Muscle of arm (tissue), 1 donor: ENCODE measurements at regions not wholly inside any gene's neighbourhood (a gene's known extent, or its start where the extent isn't known, plus 50 kb on each side); places are given as distances from the start of the nearest gene placed in this dataset.

Experiments
- DNase-seq: peaks from one replicate; pipeline ENCODE4 v3.0.0-alpha.2; 2013

DNA sequence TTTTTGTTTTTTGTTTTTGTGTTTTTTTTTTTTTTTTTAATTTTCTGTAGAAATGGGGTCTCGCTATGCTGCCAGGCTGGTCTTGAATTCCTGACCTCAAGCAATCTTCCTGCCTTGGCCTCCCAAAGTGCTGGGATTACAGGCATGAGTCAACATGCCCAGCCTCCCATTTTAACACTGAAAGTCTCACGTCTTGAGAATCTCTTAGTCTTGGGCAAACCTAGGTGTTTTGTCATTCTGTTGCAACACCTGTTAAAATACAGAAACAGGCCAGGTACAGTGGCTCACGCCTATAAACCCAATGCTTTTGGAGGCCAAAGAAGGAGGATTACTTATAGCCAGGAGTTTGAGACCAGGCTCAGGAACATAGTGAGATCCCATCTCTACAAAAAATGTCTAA, 599.0 kb downstream of the TLR4 start:
- DNase-seq: no peak

DNA sequence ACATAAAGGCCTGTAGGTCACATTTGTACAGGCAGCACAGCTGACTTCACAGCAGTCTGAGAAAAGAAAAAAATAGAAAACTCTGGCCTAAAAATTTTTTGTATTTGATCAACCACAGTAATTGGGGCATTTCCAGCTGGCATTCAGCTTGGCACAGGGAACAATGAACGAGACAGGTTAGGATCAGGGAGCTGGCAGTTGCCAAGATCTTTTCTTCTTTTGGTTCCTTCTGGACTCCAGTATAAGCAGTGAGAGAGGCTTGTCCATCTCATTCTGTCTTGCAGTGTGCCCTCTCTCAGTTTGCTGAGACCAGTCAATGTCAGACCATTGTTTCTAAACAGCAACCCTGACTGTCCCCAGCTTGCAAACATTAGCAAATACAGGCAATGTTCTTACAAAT, 601.1 kb downstream of the TLR4 start:
- no peak for DNase-seq

DNA sequence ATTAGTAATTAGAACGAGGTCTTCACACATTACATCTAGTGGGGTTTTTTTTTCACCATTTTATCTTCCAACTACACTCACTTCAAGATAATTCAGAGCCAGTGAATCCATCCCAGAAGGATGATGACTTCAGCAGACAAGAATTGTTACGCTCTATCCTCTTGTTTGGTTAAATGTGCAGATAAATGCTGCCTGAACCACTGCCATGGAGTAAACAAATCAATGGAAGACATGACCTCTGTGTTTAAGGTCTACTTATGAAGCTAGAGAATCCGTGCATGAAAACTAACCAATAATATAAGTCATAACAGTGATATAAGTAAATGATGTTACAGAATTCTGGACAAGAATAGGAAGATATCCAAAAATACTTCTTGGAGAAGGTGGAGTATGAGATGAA, 602.6 kb downstream of the TLR4 start:
- DNase-seq: no peak

DNA sequence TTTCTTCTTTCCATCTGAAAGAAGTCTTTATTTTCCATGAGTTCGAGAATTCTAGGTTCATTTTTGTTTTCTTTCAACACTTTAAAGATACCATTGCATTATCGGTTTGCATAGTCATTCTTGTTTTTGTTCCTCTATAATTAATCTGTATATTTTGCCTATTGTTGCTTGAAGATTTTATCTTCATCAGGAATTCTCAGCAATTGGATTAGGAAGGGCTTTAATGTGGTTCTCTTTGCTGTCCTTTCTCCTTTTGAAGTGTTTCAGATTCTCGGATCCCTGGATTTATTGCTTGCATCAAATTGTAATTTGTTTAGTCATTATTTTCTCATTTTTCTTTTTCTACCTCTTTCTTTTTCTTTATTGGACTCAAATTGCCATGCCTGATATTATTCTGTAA, 609.8 kb downstream of the TLR4 start:
- no peak for DNase-seq

DNA sequence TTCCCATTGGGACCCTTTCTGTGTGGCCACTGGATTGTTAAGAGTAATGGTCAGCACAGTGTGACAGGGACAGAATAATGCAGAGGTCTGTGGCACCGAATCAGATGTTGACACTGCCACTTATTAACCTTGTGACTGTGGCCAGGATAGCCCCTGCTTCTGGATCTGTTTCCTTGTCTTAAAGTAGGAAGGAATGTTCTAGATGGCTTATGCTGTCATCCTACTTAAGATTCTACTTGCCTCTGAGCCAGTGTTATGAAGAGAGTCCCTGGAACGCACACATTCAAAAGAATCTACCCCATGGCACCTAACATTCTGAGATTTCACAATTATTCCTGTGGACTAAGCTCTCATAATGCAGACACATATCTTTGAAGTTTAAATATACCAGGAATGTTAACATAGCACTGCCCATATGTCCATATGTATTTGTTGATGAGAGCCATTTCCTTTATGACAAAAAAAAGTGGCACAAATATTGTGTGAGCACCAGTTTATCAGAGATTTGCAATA, 612.7 kb downstream of the TLR4 start:
- DNase-seq: no peak

DNA sequence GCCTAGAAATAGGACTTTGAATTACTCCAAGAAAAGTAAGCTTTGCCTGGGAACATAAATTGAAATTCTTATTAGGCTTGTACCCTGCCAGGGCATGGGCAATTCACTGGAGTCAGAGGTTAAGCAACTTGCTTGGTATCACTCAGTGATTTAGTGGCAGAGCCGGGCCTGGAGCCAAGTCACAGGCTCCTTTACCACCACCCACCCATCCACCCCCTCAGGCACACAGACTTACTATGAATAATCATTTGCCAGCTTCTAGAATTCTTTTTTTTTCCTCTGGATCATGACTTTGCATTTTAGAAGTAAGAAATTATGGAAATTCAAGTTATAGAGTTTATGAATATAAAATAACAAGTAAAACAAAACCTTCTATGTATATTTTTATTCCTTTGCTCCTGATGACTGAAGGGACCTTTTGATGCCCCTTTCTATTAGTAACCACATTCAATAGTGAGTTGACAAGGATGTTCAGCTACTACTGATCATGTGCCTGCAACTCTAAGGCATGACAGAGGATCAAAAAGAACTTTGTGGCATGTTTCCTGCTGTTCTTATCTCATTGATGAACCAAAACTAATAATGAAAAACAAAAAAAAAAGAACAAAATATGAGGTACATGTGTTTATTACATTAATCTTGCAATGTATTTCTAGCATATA, 614.7 kb downstream of the TLR4 start:
- no peak for DNase-seq

DNA sequence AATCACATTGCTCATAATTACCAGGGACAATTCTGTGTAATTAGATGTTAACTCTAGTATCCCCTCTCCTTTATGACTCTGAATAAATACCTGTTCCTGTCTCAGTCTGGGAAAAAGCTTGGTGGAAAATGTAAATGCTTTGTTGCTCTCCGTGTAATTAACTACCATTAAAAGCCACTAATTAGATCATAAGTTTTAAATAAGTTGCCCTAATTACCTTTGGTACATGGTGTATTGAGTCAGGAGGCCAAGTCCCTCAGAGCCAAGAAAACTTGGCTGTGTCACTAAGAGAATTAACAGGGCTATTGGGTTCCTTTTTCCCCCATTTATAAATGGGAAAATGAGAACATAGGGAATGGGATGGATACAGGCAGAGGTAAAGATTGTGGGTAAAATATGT, 617.6 kb downstream of the TLR4 start:
- DNase-seq: no peak

DNA sequence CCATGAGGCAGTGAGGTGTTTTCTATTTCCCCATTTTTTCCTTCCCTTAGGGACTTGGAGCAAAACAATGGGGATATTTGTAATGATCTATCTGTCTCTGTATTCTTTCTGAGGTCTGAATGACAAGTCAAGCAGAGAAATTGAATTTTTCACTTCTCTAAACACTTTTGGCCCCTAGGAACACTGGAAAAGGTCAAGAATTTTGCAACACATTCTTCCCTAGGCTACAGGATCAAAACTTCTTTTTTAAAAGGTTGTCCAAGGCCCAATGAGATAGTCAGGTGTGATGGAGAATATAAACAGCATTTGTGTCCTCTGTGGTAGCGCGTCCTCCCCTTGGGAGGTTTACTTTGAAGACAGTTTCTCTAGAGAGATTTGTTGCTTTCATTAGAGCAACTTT, 620.5 kb downstream of the TLR4 start:
- no peak for DNase-seq

DNA sequence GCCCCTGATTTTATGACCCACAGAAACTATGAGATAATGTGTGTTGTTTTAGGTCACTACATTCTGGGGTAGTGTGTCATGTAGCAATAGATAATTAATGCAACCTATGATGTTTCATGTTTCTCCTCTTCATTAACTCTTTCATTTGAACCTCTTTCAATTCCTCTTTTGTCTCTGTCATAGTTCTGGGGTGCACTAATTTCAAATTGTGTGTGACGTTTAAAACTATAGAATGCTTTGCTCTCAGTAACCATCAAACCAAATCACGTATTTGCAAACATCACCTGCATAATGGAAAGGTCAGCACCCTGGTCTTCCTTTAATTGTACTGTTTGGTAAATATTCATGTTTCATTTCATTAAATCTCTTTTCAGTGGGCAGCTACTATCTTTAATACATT, 621.6 kb downstream of the TLR4 start:
- DNase-seq: no peak

DNA sequence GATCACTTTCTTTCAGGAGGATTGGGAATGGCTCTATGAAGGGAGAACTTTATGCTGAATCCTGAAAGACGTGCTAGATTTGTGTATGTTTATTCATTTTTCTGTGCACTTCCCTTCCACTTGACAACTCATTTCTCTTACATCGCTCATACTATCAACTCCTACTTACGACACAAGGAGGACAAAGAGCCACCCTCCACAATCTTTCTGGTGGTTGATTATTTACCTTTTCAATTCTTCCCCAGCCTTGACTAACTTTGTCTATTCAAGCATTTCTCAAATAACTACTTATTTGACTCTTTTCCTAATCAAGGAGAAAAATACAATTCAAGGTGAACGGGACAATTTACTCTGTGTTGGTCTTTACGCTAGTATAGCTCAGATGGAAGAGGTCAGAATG, 622.1 kb downstream of the TLR4 start:
- no peak for DNase-seq

DNA sequence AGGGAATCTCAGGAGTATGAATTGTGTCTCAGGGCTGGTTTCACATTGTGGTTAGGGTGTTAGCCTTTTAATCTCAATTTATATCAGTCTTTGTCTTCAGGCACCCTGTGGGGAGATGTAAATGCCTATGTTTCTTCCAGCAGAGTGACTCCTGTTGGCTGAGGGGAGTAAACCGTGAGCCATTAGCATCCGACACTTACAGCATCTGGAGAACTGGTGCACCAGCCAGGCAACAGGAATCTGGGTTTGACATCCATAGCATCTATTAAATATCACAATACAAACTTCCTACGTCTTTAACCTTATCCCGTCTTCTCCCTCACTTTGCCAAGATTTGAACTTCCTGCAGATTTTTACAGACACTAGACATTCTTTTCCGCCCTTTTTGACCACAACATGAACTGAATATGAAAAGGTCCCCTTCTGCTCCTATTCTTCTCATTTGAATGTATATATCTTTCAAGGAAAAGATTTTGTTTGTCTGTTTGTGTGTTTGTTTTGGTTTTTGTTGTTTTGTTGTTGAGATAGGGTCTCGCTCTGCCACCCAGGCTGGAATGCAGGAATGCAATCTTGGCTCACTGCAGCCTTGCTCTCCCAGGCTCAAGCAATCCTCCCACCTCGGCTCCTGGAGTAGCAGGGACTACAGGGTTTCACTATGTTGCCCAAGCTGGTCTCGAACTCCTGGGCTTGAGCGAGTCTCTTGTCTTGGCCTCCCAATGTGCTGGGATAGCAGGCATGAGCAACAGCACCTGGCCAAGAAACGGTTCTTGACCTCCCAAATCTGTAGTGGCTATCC, 626.2 kb downstream of the TLR4 start:
- no peak for DNase-seq

DNA sequence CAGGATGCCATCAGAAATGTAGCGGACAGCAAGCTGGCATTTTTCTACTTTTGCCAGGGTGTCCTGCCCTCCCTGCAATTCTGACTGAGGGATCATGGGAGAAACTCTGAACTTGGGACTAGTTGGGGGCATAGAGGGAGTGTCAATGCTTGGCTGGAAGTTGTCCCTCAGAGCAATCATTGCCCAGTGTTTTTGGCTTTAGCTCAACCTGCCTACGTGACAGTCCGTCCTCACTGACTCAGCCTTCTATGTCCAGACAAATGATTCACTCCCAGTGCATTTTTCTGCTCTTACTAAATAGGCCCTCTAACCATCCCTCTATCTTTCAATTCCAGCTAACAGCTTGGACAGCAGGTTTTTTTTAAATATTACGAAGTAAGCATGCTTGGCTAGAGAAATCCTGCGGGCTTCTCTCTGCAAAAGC, 627.4 kb downstream of the TLR4 start:
- DNase-seq: no peak

DNA sequence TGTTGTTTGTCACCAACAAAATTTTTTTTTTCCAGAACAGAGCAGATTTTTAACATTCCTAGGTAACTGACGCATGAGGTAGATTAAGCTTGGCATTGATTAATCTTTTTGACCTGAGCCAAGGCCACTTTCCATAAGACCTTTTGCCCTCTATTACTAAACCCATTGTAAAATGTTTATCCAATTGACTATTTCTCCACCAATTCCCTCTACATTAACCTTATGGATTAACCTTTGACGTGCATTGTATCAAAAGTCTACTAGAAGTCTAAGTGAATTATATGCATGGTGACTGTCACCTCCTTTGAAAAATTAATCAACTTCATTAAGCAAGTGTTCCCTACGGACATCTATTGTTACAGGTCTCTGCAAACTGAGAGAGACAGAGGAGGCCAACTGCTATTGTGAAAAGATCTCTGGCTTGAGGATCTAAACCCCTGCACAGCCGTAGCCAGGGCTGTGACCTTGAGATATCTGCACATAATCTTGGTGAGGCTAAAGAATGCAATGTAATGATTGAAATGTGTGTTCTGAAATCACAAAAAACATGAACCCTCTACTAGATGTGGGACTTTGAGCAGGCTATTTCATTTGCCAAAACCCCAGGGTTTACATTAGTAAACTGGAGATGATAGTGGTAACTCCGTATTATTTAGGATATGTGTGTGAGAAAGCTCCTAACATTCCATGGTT, 632.2 kb downstream of the TLR4 start:
- no peak for DNase-seq

DNA sequence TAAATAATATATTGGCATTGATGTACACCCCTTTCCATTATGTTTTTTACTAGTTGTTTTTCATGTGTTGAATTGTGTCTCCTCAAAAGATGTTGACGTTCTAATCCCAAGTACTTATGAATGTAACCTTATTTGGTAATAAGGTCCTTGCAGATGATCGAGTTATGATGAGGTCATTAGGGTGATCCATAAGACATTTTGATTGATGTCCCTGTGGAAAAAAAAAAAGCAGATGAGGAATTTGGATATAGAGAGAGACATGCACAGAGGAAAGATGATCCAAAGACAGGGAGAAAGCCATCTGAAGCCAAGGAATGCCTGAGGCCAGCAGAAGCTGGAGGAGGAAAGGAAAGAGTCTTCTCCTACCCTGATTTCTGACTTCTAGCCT, 632.7 kb downstream of the TLR4 start:
- DNase-seq: no peak

DNA sequence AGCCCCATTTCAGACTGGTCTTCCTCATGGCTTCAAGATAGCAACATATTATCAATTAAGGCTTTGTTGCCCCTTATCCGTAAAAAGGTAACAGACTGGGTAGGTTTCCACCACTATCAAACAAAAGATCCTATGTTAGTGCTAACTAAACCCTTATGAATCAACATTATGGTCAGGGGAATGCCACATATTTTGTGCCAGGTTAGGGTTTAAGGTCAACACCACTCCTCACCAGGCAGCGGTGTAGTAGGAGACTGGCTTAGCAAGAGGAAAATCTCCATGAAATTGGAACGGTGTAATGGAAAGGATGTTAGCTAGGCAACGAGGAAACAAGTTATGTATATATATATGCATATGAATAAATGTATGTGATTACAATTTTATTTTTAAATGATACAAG, 655.8 kb downstream of the TLR4 start:
- no peak for DNase-seq

DNA sequence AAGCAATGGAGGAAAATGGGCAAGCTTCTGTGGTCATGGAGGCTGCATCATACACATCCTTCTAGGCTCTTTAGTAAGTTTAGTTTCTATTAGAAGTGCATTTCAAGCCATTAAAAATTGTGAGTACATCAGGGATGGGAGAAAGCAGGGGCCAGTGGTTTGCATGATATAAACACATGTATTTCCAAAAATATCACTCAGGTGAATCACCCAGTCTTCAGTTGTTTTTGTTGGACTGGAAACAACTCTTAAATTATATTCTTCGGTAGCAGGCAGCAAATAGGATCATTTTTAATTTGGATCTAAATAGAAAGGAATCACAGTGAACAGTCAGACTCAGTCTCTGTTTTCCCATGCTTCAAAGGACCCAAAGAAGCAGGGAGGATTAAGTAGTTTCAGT, 657.9 kb downstream of the TLR4 start:
- DNase-seq: no peak

DNA sequence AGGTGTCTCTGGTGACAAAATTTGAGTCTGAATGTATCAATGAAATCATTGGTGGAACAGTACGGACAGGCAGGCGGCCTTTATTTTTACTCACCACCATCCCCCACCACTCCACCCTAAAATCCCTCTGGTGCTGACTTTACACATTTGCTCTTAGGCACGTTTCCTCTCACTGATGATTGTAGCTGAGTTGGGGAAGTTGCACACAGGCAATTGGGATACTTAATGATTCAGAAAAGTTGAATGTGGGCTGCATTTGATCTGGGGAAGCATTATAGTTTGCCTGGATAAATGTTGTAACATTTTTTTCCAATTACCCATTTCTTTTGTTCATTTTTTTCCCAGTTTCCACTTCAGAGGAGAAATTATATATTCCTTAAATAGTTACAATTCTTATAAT, 658.4 kb downstream of the TLR4 start:
- DNase-seq: no peak

DNA sequence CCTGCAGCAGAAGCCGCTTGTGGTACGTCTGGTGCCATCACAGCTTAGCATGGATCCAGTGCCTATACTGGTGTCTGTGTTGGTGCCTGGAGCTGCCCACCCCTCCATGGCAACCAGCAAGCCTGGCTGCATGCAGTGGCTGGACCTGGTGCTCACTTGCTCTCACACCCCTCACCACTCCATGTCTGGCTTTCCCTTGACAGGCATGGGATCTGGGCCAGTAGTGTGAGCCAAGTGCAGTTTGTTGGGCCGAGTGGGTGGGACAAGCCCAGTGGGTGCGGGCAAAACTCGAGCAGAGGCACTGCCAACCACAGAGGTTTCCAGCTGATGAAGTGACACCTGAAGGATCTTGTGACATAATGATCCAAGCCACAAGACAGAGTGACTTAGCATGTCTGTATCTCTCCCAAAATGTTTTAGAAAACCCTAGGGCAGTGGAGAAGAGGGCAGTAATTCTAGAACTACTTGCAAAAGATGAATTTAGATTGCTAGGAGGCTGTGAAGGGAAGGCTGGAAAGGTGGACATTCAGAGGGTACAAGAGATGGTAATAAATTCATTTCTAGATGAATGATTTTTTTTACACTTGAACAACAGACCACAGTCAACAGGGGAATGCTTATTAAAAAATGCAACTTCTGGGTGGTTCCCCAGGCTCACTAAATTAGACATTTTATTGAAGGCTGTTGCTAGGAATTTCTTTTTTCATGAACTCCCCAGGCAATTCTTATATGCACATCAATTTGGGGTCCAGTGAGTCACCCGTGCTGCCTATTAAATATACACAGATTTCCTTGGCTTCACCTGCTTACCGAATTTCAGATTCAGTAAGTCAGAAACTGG, 660.3 kb downstream of the TLR4 start:
- no peak for DNase-seq

DNA sequence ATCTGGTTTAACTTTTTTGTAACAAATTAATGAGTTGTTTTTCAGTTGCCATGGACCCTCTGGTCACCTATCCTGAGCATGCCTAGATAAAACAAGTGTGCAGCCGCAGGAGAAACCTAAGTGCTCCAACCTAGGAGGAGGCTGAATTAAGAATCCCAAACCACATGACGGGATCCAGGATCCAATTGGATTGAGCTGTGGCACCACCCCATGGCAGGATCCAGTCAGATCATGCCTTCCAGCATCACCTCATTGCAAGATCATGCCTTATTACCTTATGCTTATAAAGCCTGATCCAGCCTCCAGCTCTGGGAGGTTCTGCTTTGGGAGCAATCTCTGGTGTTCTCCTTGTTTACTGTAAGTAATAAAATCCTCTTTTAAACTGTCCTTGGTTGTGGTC, 662.0 kb downstream of the TLR4 start:
- no peak for DNase-seq

DNA sequence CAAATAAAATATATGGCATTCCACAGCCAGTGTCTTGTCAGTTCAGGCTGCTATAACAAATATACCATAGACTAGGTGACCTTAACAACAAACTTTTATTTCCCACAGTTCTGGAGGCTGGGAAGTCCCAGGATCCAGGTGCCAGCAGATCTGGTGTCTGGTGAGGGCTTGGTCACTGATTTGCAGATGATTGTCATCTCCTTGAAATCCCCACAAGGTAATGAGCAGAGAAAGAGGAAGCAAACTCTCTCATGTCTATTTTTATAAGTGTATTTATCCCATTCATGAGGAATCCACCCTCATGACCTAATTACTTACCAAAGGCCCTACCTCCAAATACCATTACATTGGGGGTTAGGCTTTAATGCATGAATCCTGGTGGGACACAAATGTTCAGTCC, 663.2 kb downstream of the TLR4 start:
- DNase-seq: no peak

DNA sequence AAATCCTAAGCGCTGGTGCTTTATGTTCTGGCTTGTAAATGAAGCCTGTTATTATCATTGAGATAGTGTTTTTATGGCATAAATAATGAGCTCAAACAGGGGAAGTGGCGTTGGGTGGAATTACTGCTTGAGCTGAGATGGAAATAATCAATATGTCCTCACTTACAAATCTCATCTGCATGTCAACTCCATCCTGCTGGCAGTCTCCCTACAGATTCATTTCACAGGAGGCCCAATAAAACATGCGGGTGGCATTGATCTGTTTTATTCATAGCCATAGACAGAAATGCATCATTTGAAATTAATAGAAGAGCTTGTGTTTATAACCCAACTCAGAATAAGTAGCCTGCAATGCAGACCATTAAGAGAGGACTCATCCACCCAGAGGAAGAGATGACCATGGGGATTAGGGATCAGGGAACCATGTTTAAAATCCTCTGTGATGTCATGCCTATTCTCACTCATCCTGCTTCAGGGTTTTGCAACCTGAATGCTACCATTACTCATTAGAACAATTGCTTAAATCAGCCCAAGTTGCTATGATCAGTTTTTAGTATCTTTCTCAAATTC, 680.4 kb downstream of the TLR4 start:
- no peak for DNase-seq

DNA sequence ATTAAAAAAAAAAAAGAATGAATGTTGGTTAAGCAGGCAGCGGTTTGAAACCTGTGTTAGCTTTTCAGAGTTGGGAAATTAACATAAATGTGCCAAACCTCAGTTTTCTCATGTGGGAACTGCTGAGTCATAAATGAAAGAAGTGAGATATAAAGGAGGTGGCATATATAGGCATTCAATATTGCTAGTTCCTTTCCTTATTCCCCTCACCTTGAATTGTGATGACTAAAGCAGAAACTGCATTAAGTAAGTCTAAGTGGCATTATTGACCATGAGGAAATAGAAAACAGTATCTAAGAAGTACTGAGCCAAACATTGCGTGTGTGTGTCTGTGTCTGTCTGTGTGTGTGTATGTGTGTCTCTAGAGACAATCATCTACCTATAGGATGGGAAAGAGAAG, 691.2 kb downstream of the TLR4 start:
- DNase-seq: no peak
